MCF 10A (cell line): ENCODE measurements at regions not wholly inside any gene's neighbourhood (a gene's known extent, or its start where the extent isn't known, plus 50 kb on each side); places are given as distances from the start of the nearest gene placed in this dataset.

Experiments
- BruUV-seq: library from RNA; stranded (reverse); fragments of 400-500 nt; replicated peaks from 2 replicates; lab custom pipeline; 2021; lab: Mats Ljungman, UMichigan
- CTCF ChIA-PET: fragments of 300-600 bp; sonication (Branson Sonifier 250); formaldehyde crosslinking; extraction: SDS; loops from one replicate; lab custom pipeline; 2021; ENCODE audit warnings: antibody characterized with exemption, inconsistent platforms; lab: Yijun Ruan, JAX
- POLR2A ChIA-PET: fragments of 300-600, 350-650 bp; sonication (Branson Sonifier 250); formaldehyde crosslinking; extraction: SDS; loops from one replicate; lab custom pipeline; 2020; ENCODE audit warnings: antibody characterized with exemption, inconsistent platforms; lab: Yijun Ruan, JAX
- DNase-seq: peaks from one replicate; pipeline ENCODE4 v3.0.0-alpha.2; 2018; ENCODE audit not compliant: unreplicated experiment
- H3K27ac Mint-ChIP-seq: one replicate; pipeline ENCODE4 v1.8.0; 2022; ENCODE audit warnings: mild to moderate bottlenecking, low read depth, mixed read lengths; ENCODE audit not compliant: unreplicated experiment
- H3K27me3 Mint-ChIP-seq: one replicate; pipeline ENCODE4 v1.8.0; 2022; ENCODE audit warnings: mixed read lengths; ENCODE audit not compliant: insufficient read depth, unreplicated experiment
- H3K36me3 Mint-ChIP-seq: one replicate; pipeline ENCODE4 v1.8.0; 2022; ENCODE audit warnings: mild to moderate bottlenecking, moderate library complexity, mixed read lengths; ENCODE audit not compliant: insufficient read depth, unreplicated experiment
- H3K4me1 Mint-ChIP-seq: one replicate; pipeline ENCODE4 v1.8.0; 2022; ENCODE audit warnings: mixed read lengths; ENCODE audit not compliant: insufficient read depth, unreplicated experiment
- H3K4me3 Mint-ChIP-seq: one replicate; pipeline ENCODE4 v1.8.0; 2022; ENCODE audit warnings: mild to moderate bottlenecking, moderate library complexity, mixed read lengths; ENCODE audit not compliant: unreplicated experiment
- H3K9me3 Mint-ChIP-seq: one replicate; pipeline ENCODE4 v1.8.0; 2022; ENCODE audit warnings: mixed read lengths; ENCODE audit not compliant: unreplicated experiment
- CTCF ChIP-seq: fragments of 200-600 bp; IDR thresholded peaks from one replicate; pipeline ENCODE4 v1.8.0; 2022; ENCODE audit warnings: antibody characterized with exemption, mild to moderate bottlenecking; ENCODE audit not compliant: unreplicated experiment
- intact Hi-C: fragments of 100-400 bp; cut with micrococcal nuclease; formaldehyde crosslinking; loops from 2 replicates; pipeline ENCODE4 v1.14.1; 2022

DNA sequence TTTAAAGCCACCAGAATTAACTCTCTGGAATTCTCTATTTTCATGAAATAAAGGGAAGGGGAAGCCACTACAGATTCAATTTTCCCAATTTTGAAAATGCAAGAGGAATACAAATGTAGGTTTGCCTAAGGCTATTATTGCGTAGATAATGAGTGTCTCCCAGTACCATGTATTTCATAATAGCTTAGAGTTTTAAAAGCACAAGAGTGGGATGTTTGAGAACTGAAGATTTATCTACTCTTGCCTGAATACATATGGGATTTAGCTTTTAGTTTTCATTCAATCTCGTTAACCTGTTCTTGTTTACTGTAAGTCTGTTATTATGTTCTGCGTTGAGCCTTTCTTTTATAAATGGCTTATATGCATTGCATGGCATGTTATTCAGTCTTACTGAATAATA is 795.1 kb downstream of the BRINP3 start:
- Mint-ChIP-seq H3K4me1 (no peaks in the 10 kb centered on the region), H3K4me3 (no peak overlapping the region), H3K27ac (no peak overlapping the region), H3K36me3 (no peaks in the 10 kb centered on the region), H3K27me3 (no peaks in the 10 kb centered on the region), H3K9me3 (no peaks in the 10 kb centered on the region)
- ChIA-PET CTCF (interaction anchor here (0.5 to 1.5 kb wide), 4 partner anchors 12 to 1755 kb away, joined by 3 to 4 read pairs (median 3); no protein-coding TSS in a partner anchor), POLR2A (interaction anchor here (0.6 to 1.0 kb wide), 2 partner anchors 12 to 28 kb away, joined by 3 to 4 read pairs; no protein-coding TSS in a partner anchor)
- TF ChIP-seq CTCF: no peak
- peak; percentile 39 for DNase-seq
- BruUV-seq: no TSS peak
- intact Hi-C loops: no loop called here

GRCh38 chr1:189686288-189686687 is 791.4 kb downstream of the BRINP3 start:
- TF ChIP-seq CTCF: no peak
- ChIA-PET POLR2A (no interaction called here), CTCF (interaction anchor here (0.6 kb wide), 1 partner anchor 106 kb away, joined by 4 read pairs; no protein-coding TSS in a partner anchor)
- no peaks in the 10 kb centered on the region for H3K4me1 Mint-ChIP-seq
- H3K4me3 Mint-ChIP-seq: no peak overlapping the region
- peaks cover 8% of the 10 kb centered on the region for H3K9me3 Mint-ChIP-seq
- no peaks in the 10 kb centered on the region for H3K27me3 Mint-ChIP-seq
- intact Hi-C loops: no loop called here
- no TSS peak for BruUV-seq
- no peak overlapping the region for H3K27ac Mint-ChIP-seq
- no peak for DNase-seq
- no peaks in the 10 kb centered on the region for H3K36me3 Mint-ChIP-seq

DNA sequence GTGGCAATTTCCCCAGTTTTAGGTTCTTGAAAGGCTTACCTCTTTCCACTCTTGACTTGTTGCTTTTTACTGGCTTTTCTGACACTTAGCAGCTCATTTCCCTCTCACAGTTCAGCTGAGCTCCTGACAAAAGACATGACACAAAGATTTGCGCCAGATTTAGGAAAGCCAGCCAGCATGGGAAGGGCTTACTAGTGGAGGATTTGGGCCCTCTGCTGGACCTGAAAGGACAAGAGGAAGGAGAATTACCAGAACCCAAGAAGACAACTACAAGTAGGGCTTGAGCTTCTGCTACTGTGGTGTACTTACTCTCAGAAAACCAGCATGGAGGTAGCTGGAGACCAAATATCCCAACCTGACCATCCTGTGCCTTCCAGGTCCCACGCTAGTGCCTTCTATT is 784.5 kb downstream of the BRINP3 start:
- intact Hi-C loops: no loop called here
- H3K27me3 Mint-ChIP-seq: no peaks in the 10 kb centered on the region
- H3K4me1 Mint-ChIP-seq: no peaks in the 10 kb centered on the region
- ChIA-PET CTCF (interaction anchor here (0.6 to 1.3 kb wide), 3 partner anchors 13 to 78 kb away, joined by 3 to 4 read pairs (median 3); no protein-coding TSS in a partner anchor), POLR2A (no interaction called here)
- no peak overlapping the region for H3K4me3 Mint-ChIP-seq
- no peak overlapping the region for H3K27ac Mint-ChIP-seq
- no TSS peak for BruUV-seq
- DNase-seq: peak; percentile 16
- TF ChIP-seq CTCF: no peak
- H3K9me3 Mint-ChIP-seq: peaks cover 3% of the 10 kb centered on the region
- H3K36me3 Mint-ChIP-seq: no peaks in the 10 kb centered on the region

GRCh38 chr1:189696297-189696696 is 781.4 kb downstream of the BRINP3 start:
- no peak overlapping the region for H3K4me3 Mint-ChIP-seq
- CTCF ChIA-PET: interaction anchor here (1.0 kb wide), 1 partner anchor 56 kb away, joined by 4 read pairs; no protein-coding TSS in a partner anchor
- no TSS peak for BruUV-seq
- no peak for DNase-seq
- H3K27ac Mint-ChIP-seq: no peak overlapping the region
- POLR2A ChIA-PET: no interaction called here
- no peaks in the 10 kb centered on the region for H3K36me3 Mint-ChIP-seq
- no peaks in the 10 kb centered on the region for H3K27me3 Mint-ChIP-seq
- H3K9me3 Mint-ChIP-seq: no peaks in the 10 kb centered on the region
- no peaks in the 10 kb centered on the region for H3K4me1 Mint-ChIP-seq
- no peak for TF ChIP-seq CTCF
- intact Hi-C loops: no loop called here
